ENCODE measurements at regions not wholly inside any gene's neighbourhood (a gene's known extent, or its start where the extent isn't known, plus 50 kb on each side); places are given as distances from the start of the nearest gene placed in this dataset.

- no CpG with 5 or more reads among the region's 5 CpGs for whole genome bisulfite sequencing (ENCODE audit: extremely low coverage, insufficient coverage, insufficient read length)
- H3K18ac ChIP-seq (ENCODE audit: low read length): no peak overlapping the region
- H3K27ac ChIP-seq (ENCODE audit: low read depth, low read length): no peak overlapping the region
- no peak overlapping the region for H3K4me3 ChIP-seq (ENCODE audit: low read depth, low read length)
- no peak overlapping the region for H3K4me2 ChIP-seq (ENCODE audit: low read length)
- no peak overlapping the region for H2AK5ac ChIP-seq (ENCODE audit: low read length)
- H2BK5ac ChIP-seq (ENCODE audit: low read depth, low read length, poor library complexity): no peak overlapping the region
- H4K8ac ChIP-seq (ENCODE audit: low read depth, low read length): no peak overlapping the region
- DNase-seq: no peak
- no peak overlapping the region for H3K23ac ChIP-seq (ENCODE audit: low read length)
- no peak overlapping the region for H3K14ac ChIP-seq (ENCODE audit: low read length)
- no peaks in the 10 kb centered on the region for H3K79me2 ChIP-seq (ENCODE audit: control insufficient read depth, insufficient read depth, low read length, poor library complexity)
- no peaks in the 10 kb centered on the region for H3K27me3 ChIP-seq (ENCODE audit: insufficient read depth, low read length)
- H3K79me1 ChIP-seq (ENCODE audit: low read length): no peaks in the 10 kb centered on the region
- no peak overlapping the region for H2BK120ac ChIP-seq (ENCODE audit: insufficient read depth, low read length, poor library complexity)
- H4K91ac ChIP-seq (ENCODE audit: low read depth, low read length): no peak overlapping the region
- no peak overlapping the region for H4K12ac ChIP-seq (ENCODE audit: low read depth, low read length)
- no peaks in the 10 kb centered on the region for H3K36me3 ChIP-seq (ENCODE audit: control insufficient read depth in 1 of 2, insufficient read depth in 2 of 2, low read length in 2 of 2)
- H2BK12ac ChIP-seq (ENCODE audit: low read length): no peak overlapping the region
- H3K4me1 ChIP-seq (ENCODE audit: control insufficient read depth in 1 of 2, insufficient read depth in 2 of 2, low read length in 2 of 2): no peaks in the 10 kb centered on the region
- no peak overlapping the region for H3K9ac ChIP-seq (ENCODE audit: low read length)
- no peaks in the 10 kb centered on the region for H3K9me3 ChIP-seq (ENCODE audit: insufficient read depth, low read depth, low read length)
- no peak overlapping the region for H3K4ac ChIP-seq (ENCODE audit: low read depth, low read length)
- H2AFZ ChIP-seq (ENCODE audit: insufficient read depth, low read length, poor library complexity): no peak overlapping the region
Observed at GRCh38 chr4:62196338-62196737, 996.2 kb downstream of the ADGRL3 start.

DNA sequence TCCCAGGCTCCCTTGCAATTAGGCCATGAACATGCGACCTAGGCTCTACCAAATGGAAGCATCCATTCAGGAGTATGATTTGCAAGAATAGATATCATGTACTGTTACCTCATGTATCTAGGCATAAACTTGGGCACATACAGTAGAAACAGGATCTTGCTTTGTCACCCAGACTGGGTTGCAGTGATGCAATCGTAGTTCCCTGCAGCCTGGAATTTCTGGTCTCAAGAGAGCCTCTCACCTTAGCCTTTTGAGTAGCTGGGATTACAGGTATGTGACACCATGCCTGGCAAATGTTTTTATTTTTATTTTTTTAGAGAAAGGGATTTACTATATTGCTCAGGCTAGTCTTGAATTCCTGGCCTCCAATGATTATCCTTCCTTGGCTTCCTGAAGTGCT lies 994.2 kb downstream of the ADGRL3 start:
- H3K4me3 ChIP-seq (ENCODE audit: low read depth, low read length): no peak overlapping the region
- no peak overlapping the region for H3K27ac ChIP-seq (ENCODE audit: low read depth, low read length)
- no peak overlapping the region for H2AFZ ChIP-seq (ENCODE audit: insufficient read depth, low read length, poor library complexity)
- no peak overlapping the region for H3K23ac ChIP-seq (ENCODE audit: low read length)
- no peak overlapping the region for H4K8ac ChIP-seq (ENCODE audit: low read depth, low read length)
- no peak overlapping the region for H4K91ac ChIP-seq (ENCODE audit: low read depth, low read length)
- no peak overlapping the region for H2AK5ac ChIP-seq (ENCODE audit: low read length)
- H3K36me3 ChIP-seq (ENCODE audit: control insufficient read depth in 1 of 2, insufficient read depth in 2 of 2, low read length in 2 of 2): no peaks in the 10 kb centered on the region
- no peak overlapping the region for H3K4ac ChIP-seq (ENCODE audit: low read depth, low read length)
- no peak for DNase-seq
- no peaks in the 10 kb centered on the region for H3K27me3 ChIP-seq (ENCODE audit: insufficient read depth, low read length)
- no peaks in the 10 kb centered on the region for H3K79me2 ChIP-seq (ENCODE audit: control insufficient read depth, insufficient read depth, low read length, poor library complexity)
- H3K9ac ChIP-seq (ENCODE audit: low read length): no peak overlapping the region
- H3K4me2 ChIP-seq (ENCODE audit: low read length): no peak overlapping the region
- no peaks in the 10 kb centered on the region for H3K79me1 ChIP-seq (ENCODE audit: low read length)
- no peak overlapping the region for H2BK120ac ChIP-seq (ENCODE audit: insufficient read depth, low read length, poor library complexity)
- no peak overlapping the region for H3K14ac ChIP-seq (ENCODE audit: low read length)
- no peaks in the 10 kb centered on the region for H3K4me1 ChIP-seq (ENCODE audit: control insufficient read depth in 1 of 2, insufficient read depth in 2 of 2, low read length in 2 of 2)
- no peak overlapping the region for H2BK12ac ChIP-seq (ENCODE audit: low read length)
- H3K18ac ChIP-seq (ENCODE audit: low read length): no peak overlapping the region
- H2BK5ac ChIP-seq (ENCODE audit: low read depth, low read length, poor library complexity): no peak overlapping the region
- H3K9me3 ChIP-seq (ENCODE audit: insufficient read depth, low read depth, low read length): no peaks in the 10 kb centered on the region
- H4K12ac ChIP-seq (ENCODE audit: low read depth, low read length): no peak overlapping the region
- WGBS (ENCODE audit: extremely low coverage, insufficient coverage, insufficient read length): no CpG with 5 or more reads among the region's 2 CpGs

- Histone ChIP-seq H2AFZ (ENCODE audit: insufficient read depth, low read length, poor library complexity) (no peak overlapping the region), H3K27me3 (ENCODE audit: insufficient read depth, low read length) (no peaks in the 10 kb centered on the region), H2BK12ac (ENCODE audit: low read length) (no peak overlapping the region), H3K14ac (ENCODE audit: low read length) (no peak overlapping the region), H3K9ac (ENCODE audit: low read length) (no peak overlapping the region), H4K8ac (ENCODE audit: low read depth, low read length) (no peak overlapping the region), H2AK5ac (ENCODE audit: low read length) (no peak overlapping the region), H3K4me3 (ENCODE audit: low read depth, low read length) (no peak overlapping the region), H4K91ac (ENCODE audit: low read depth, low read length) (no peak overlapping the region), H3K9me3 (ENCODE audit: insufficient read depth, low read depth, low read length) (no peaks in the 10 kb centered on the region), H3K36me3 (ENCODE audit: control insufficient read depth in 1 of 2, insufficient read depth in 2 of 2, low read length in 2 of 2) (no peaks in the 10 kb centered on the region), H3K4ac (ENCODE audit: low read depth, low read length) (no peak overlapping the region), H2BK120ac (ENCODE audit: insufficient read depth, low read length, poor library complexity) (no peak overlapping the region), H3K23ac (ENCODE audit: low read length) (no peak overlapping the region), H3K18ac (ENCODE audit: low read length) (no peak overlapping the region), H3K4me1 (ENCODE audit: control insufficient read depth in 1 of 2, insufficient read depth in 2 of 2, low read length in 2 of 2) (no peaks in the 10 kb centered on the region), H3K27ac (ENCODE audit: low read depth, low read length) (no peak overlapping the region), H4K12ac (ENCODE audit: low read depth, low read length) (no peak overlapping the region), H3K79me1 (ENCODE audit: low read length) (no peaks in the 10 kb centered on the region), H3K79me2 (ENCODE audit: control insufficient read depth, insufficient read depth, low read length, poor library complexity) (no peaks in the 10 kb centered on the region), H2BK5ac (ENCODE audit: low read depth, low read length, poor library complexity) (no peak overlapping the region), H3K4me2 (ENCODE audit: low read length) (no peak overlapping the region)
- DNase-seq: no peak
- no CpG with 5 or more reads among the region's 3 CpGs for WGBS (ENCODE audit: extremely low coverage, insufficient coverage, insufficient read length)
Observed at GRCh38 chr4:62193761-62194160, 993.6 kb downstream of the ADGRL3 start.

DNA sequence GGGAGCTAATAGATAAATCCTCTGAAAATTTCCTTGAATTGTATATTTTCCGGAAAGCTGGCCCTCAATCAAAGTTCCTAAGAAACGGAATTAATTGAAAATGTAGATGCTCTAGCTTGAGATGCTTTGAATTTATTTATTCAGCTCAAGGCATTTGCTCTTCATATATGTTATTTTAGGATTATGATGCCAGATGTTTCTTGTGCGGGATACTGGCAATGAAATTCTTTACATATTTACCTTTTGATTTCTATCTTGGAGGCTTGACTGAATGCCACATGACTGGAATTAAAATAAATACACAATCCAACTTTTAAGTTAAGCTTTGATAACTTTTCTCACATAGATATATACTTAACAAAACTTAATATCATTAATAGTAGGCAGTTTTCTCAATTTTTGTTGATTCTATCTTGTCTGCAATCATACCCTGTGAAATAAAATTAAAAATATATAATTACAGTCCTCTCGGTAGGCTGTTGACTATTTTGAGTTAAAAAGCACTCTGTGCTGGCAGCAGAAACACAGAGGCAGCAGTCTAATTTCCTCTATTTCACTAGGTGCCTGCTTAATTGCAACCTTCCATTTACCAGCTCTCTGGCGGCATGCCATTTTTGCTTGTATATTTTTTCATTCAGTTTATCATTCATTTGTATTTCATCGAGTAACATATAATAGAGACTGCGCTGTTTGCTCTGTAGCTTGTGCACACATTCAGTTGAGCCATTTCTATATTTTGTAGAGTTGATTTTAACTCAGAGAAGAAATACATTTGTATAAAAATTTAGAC lies 991.5 kb downstream of the ADGRL3 start:
- no peaks in the 10 kb centered on the region for H3K79me1 ChIP-seq (ENCODE audit: low read length)
- no peaks in the 10 kb centered on the region for H3K36me3 ChIP-seq (ENCODE audit: control insufficient read depth in 1 of 2, insufficient read depth in 2 of 2, low read length in 2 of 2)
- H3K9ac ChIP-seq (ENCODE audit: low read length): no peak overlapping the region
- no peak overlapping the region for H2BK5ac ChIP-seq (ENCODE audit: low read depth, low read length, poor library complexity)
- H2BK12ac ChIP-seq (ENCODE audit: low read length): no peak overlapping the region
- H3K4me3 ChIP-seq (ENCODE audit: low read depth, low read length): no peak overlapping the region
- H3K14ac ChIP-seq (ENCODE audit: low read length): no peak overlapping the region
- no CpG with 5 or more reads among the region's 7 CpGs for WGBS (ENCODE audit: extremely low coverage, insufficient coverage, insufficient read length)
- no peaks in the 10 kb centered on the region for H3K79me2 ChIP-seq (ENCODE audit: control insufficient read depth, insufficient read depth, low read length, poor library complexity)
- no peak overlapping the region for H3K4me2 ChIP-seq (ENCODE audit: low read length)
- H3K4me1 ChIP-seq (ENCODE audit: control insufficient read depth in 1 of 2, insufficient read depth in 2 of 2, low read length in 2 of 2): no peaks in the 10 kb centered on the region
- H3K23ac ChIP-seq (ENCODE audit: low read length): no peak overlapping the region
- no peaks in the 10 kb centered on the region for H3K27me3 ChIP-seq (ENCODE audit: insufficient read depth, low read length)
- no peak overlapping the region for H2AK5ac ChIP-seq (ENCODE audit: low read length)
- no peaks in the 10 kb centered on the region for H3K9me3 ChIP-seq (ENCODE audit: insufficient read depth, low read depth, low read length)
- no peak overlapping the region for H3K4ac ChIP-seq (ENCODE audit: low read depth, low read length)
- DNase-seq: no peak
- H4K12ac ChIP-seq (ENCODE audit: low read depth, low read length): no peak overlapping the region
- H2BK120ac ChIP-seq (ENCODE audit: insufficient read depth, low read length, poor library complexity): no peak overlapping the region
- H2AFZ ChIP-seq (ENCODE audit: insufficient read depth, low read length, poor library complexity): no peak overlapping the region
- H4K8ac ChIP-seq (ENCODE audit: low read depth, low read length): no peak overlapping the region
- H3K27ac ChIP-seq (ENCODE audit: low read depth, low read length): no peak overlapping the region
- H4K91ac ChIP-seq (ENCODE audit: low read depth, low read length): no peak overlapping the region
- no peak overlapping the region for H3K18ac ChIP-seq (ENCODE audit: low read length)

Data from trophoblast cell (in vitro differentiated cells and primary cell).